Nucleus accumbens (tissue), 56 donors: ENCODE measurements at regions not wholly inside any gene's neighbourhood (a gene's known extent, or its start where the extent isn't known, plus 50 kb on each side); places are given as distances from the start of the nearest gene placed in this dataset.
"Not testable (repeated sequence)": the region's sequence is repeated elsewhere in the genome, so short reads cannot be mapped to it uniquely, and the experiment has no call there.

ENCODE experiments used
- DNase-seq, 56 donors: peaks; one replicate each; lab custom pipeline; 2025; lab: John Stamatoyannopoulos, UW

- DNase-seq: no peak
Observed at GRCh38 chr12:114038962-114039361, 72.8 kb upstream of the RBM19 start.

GRCh38 chr12:114032801-114033200 is 66.7 kb upstream of the RBM19 start:
- no peak for DNase-seq

GRCh38 chr12:114030451-114030850 is 64.3 kb upstream of the RBM19 start:
- no peak for DNase-seq

- no peak for DNase-seq
Observed at GRCh38 chr12:114026805-114027204, 60.7 kb upstream of the RBM19 start.

- no peak for DNase-seq
Observed at GRCh38 chr12:114025935-114026334, 59.8 kb upstream of the RBM19 start.

GRCh38 chr12:114022081-114022480 is 56.0 kb upstream of the RBM19 start:
- not testable (repeated sequence) for DNase-seq

- DNase-seq: no peak
Observed at GRCh38 chr12:114018669-114019068, 52.5 kb upstream of the RBM19 start.
